HG03565 (cell line): ENCODE measurements at regions not wholly inside any gene's neighbourhood (a gene's known extent, or its start where the extent isn't known, plus 50 kb on each side); places are given as distances from the start of the nearest gene placed in this dataset.

Source experiments
- ATAC-seq: cut with Tn5 transposase; IDR thresholded peaks from one replicate; pipeline ENCODE4 v1.9.1; 2021; ENCODE audit warnings: mild to moderate bottlenecking, moderate library complexity; ENCODE audit not compliant: unreplicated experiment

GRCh38 chr11:110798201-110798900 lies 86.1 kb upstream of the ARHGAP20 start:
- no peak for ATAC-seq

- ATAC-seq = peak; percentile 89
Observed at GRCh38 chr11:110797453-110797852, 85.2 kb upstream of the ARHGAP20 start.

- ATAC-seq = no peak
Observed at GRCh38 chr11:110795112-110795624, 82.9 kb upstream of the ARHGAP20 start.

- no peak for ATAC-seq
Observed at GRCh38 chr11:110793556-110793955, 81.3 kb upstream of the ARHGAP20 start.

GRCh38 chr11:110791621-110792020 lies 79.4 kb upstream of the ARHGAP20 start:
- no peak for ATAC-seq

- ATAC-seq = no peak
Observed at GRCh38 chr11:110787680-110788079, 75.4 kb upstream of the ARHGAP20 start.

GRCh38 chr11:110786226-110786902 lies 74.1 kb upstream of the ARHGAP20 start:
- no peak for ATAC-seq

- ATAC-seq = no peak
Observed at GRCh38 chr11:110785398-110785797, 73.2 kb upstream of the ARHGAP20 start.

- ATAC-seq = no peak
Observed at GRCh38 chr11:110782616-110783015, 70.4 kb upstream of the ARHGAP20 start.

- no peak for ATAC-seq
Observed at GRCh38 chr11:110779108-110779507, 66.9 kb upstream of the ARHGAP20 start.

GRCh38 chr11:110778343-110778742 lies 66.1 kb upstream of the ARHGAP20 start:
- peak; percentile 66 for ATAC-seq

- no peak for ATAC-seq
Observed at GRCh38 chr11:110777775-110778174, 65.5 kb upstream of the ARHGAP20 start.

- ATAC-seq = no peak
Observed at GRCh38 chr11:110776081-110776480, 63.8 kb upstream of the ARHGAP20 start.

- no peak for ATAC-seq
Observed at GRCh38 chr11:110774138-110775014, 62.1 kb upstream of the ARHGAP20 start.

GRCh38 chr11:110773442-110773841 lies 61.2 kb upstream of the ARHGAP20 start:
- no peak for ATAC-seq

- ATAC-seq = no peak
Observed at GRCh38 chr11:110772863-110773262, 60.6 kb upstream of the ARHGAP20 start.

GRCh38 chr11:110766316-110766715 lies 54.1 kb upstream of the ARHGAP20 start:
- ATAC-seq = no peak

GRCh38 chr11:110764485-110764884 lies 52.2 kb upstream of the ARHGAP20 start:
- no peak for ATAC-seq

- ATAC-seq = no peak
Observed at GRCh38 chr11:110763249-110764011, 51.2 kb upstream of the ARHGAP20 start.

GRCh38 chr11:110762590-110762989 lies 50.4 kb upstream of the ARHGAP20 start:
- no peak for ATAC-seq
